ENCODE measurements at regions not wholly inside any gene's neighbourhood (a gene's known extent, or its start where the extent isn't known, plus 50 kb on each side); places are given as distances from the start of the nearest gene placed in this dataset.
"Not testable (repeated sequence)": the region's sequence is repeated elsewhere in the genome, so short reads cannot be mapped to it uniquely, and the experiment has no call there.

- H3K4me1 ChIP-seq (ENCODE audit: control insufficient read depth, insufficient read depth, low read length); H3K9me3 ChIP-seq (ENCODE audit: control insufficient read depth, low read depth, low read length); DNase-seq; H3K27ac ChIP-seq (ENCODE audit: low read length); H3K27me3 ChIP-seq (ENCODE audit: control insufficient read depth, insufficient read depth, low read length); H3K4me3 ChIP-seq (ENCODE audit: low read length); H3K36me3 ChIP-seq (ENCODE audit: control insufficient read depth, insufficient read depth, low read length): not testable (repeated sequence)
- WGBS (ENCODE audit: insufficient coverage, low lambda C conversion rate): 100% methylated on average over 1 of the region's 2 CpGs
Observed at GRCh38 chr5:18617191-18617590, 982.9 kb downstream of the TAF11L14 start.

DNA sequence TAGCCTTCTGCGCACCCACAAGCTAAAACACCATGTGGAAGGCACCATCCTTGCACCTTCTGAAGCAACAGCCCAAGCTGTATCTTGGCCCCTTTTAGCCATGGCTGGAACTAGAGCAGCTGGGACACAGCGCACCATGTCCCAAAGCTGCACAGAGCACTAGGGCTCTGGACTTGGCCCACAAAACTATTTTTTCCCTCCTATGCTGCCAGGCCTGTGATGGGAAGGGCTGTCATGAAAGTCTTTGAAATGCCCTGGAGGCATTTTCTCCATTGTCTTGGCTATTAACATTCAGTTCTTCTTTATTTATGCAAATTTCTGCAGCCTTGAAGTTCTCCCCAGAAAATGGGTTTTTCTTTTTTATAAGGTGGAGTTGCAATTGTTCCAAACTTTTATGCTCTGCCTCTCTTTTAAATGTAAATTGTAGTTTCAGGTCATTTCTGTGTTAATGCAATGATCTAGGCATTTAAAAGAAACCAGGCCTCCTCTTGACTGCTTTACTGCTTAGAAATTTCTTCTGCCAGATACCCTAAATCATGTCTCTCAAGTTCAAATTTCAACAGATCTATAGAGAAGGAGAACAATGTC lies 996.3 kb downstream of the TAF11L14 start:
- Histone ChIP-seq H3K36me3 (ENCODE audit: control insufficient read depth, insufficient read depth, low read length) (no peaks in the 10 kb centered on the region), H3K4me3 (ENCODE audit: low read length) (no peak overlapping the region), H3K4me1 (ENCODE audit: control insufficient read depth, insufficient read depth, low read length) (no peaks in the 10 kb centered on the region), H3K27me3 (ENCODE audit: control insufficient read depth, insufficient read depth, low read length) (no peaks in the 10 kb centered on the region), H3K27ac (ENCODE audit: low read length) (no peak overlapping the region), H3K9me3 (ENCODE audit: control insufficient read depth, low read depth, low read length) (no peaks in the 10 kb centered on the region)
- DNase-seq: no peak
- no CpG with 5 or more reads among the region's 2 CpGs for WGBS (ENCODE audit: insufficient coverage, low lambda C conversion rate)

DNA sequence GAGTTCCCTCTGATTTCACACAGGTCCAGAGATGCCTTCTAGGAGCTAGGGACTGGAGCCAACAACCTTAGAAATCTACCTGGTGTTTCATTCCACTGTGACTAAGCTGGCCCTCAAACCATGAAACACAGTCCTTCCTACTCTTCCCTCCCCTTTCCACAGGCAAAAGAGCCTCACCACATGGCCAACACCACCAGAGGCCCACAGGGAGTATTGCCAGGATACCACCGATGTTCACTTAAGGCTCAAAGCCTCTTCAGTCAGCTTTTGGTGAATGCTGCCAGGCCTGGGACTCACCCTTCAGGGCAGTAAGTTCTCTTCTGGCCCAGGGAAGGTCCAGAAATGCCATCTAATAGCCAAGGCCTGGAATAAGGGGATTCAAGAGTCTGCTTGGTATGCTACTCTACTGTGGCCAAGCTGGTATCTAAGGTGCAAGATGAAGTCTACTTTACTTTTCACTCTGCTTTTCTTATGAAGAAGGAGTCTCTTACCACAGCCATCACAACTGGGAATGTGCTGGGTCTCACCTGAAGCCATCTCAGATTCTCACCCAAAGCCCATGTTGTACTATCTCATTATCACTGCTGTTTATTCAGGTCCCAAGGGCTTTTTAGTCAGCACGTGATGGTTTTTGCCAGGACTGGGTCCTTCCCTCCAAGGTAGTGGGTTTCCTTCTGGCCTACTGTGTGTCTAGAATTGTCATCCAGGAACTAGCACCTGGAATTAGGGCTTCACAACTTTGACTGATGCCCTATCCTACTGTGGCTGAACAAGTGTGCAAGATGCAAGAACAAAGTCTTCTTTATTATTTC lies 1018.4 kb downstream of the TAF11L14 start:
- Histone ChIP-seq H3K4me3 (ENCODE audit: low read length) (no peak overlapping the region), H3K36me3 (ENCODE audit: control insufficient read depth, insufficient read depth, low read length) (no peaks in the 10 kb centered on the region), H3K4me1 (ENCODE audit: control insufficient read depth, insufficient read depth, low read length) (no peaks in the 10 kb centered on the region), H3K27me3 (ENCODE audit: control insufficient read depth, insufficient read depth, low read length) (no peaks in the 10 kb centered on the region), H3K9me3 (ENCODE audit: control insufficient read depth, low read depth, low read length) (peaks cover 6% of the 10 kb centered on the region), H3K27ac (ENCODE audit: low read length) (no peak overlapping the region)
- DNase-seq: no peak
- WGBS (ENCODE audit: insufficient coverage, low lambda C conversion rate): no CpG with 5 or more reads among the region's 2 CpGs

DNA sequence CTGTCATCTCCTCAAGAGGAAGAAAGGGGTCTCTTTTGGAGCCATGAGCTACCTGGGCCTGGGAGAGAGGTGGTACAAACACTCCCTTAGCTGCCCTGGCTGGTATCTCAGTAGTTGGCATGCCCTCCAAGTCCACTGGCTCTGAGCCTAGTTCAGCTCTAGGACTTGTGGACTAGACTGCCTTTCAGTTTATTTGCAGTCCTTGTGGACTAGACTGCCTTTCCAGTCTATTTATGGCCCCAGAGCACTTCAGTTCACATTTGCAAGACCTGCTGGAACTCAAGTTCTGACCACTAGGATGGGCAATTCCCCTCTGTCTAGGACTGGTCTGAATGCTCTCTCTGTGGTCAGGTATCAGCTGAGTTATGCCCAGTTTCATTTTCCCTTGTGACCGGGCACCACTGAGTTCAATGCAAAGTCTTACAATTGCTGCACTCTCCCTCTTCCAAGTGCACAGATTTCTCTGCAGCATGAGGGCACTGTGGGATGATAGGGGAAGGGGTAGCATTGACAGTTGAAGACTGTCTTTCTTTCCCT lies 1019.0 kb downstream of the TAF11L14 start:
- Histone ChIP-seq H3K36me3 (ENCODE audit: control insufficient read depth, insufficient read depth, low read length) (no peaks in the 10 kb centered on the region), H3K4me1 (ENCODE audit: control insufficient read depth, insufficient read depth, low read length) (no peaks in the 10 kb centered on the region), H3K4me3 (ENCODE audit: low read length) (no peak overlapping the region), H3K27me3 (ENCODE audit: control insufficient read depth, insufficient read depth, low read length) (no peaks in the 10 kb centered on the region), H3K27ac (ENCODE audit: low read length) (no peak overlapping the region), H3K9me3 (ENCODE audit: control insufficient read depth, low read depth, low read length) (peaks cover 6% of the 10 kb centered on the region)
- no CpG with 5 or more reads among the region's 1 CpG for WGBS (ENCODE audit: insufficient coverage, low lambda C conversion rate)
- DNase-seq: no peak

DNA sequence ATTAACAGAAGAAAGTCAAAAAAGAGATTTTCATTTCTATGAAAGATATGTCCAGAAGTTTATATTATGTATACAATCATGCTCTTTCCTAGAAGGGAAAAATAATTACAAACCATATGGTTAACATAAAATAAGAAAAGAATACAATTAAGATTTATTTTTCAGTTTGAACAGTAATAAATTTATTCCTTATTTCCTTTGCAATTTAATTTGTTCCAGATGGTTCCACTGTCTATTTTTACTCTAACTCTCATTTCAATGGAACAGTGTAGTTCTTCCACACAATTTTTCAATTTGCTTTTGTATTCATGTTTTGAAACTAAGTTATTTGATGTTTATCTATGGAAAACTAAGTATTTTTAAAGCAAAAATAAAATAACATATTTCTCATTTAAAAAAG lies 1026.3 kb downstream of the TAF11L14 start:
- Histone ChIP-seq H3K27ac (ENCODE audit: low read length) (no peak overlapping the region), H3K9me3 (ENCODE audit: control insufficient read depth, low read depth, low read length) (no peaks in the 10 kb centered on the region), H3K4me1 (ENCODE audit: control insufficient read depth, insufficient read depth, low read length) (no peaks in the 10 kb centered on the region), H3K4me3 (ENCODE audit: low read length) (no peak overlapping the region), H3K36me3 (ENCODE audit: control insufficient read depth, insufficient read depth, low read length) (no peaks in the 10 kb centered on the region), H3K27me3 (ENCODE audit: control insufficient read depth, insufficient read depth, low read length) (no peaks in the 10 kb centered on the region)
- DNase-seq: no peak

- H3K27ac ChIP-seq (ENCODE audit: low read length): no peak overlapping the region
- no peak for DNase-seq
- 100% methylated on average over 1 of the region's 2 CpGs for WGBS (ENCODE audit: insufficient coverage, low lambda C conversion rate)
- no peaks in the 10 kb centered on the region for H3K9me3 ChIP-seq (ENCODE audit: control insufficient read depth, low read depth, low read length)
- no peaks in the 10 kb centered on the region for H3K27me3 ChIP-seq (ENCODE audit: control insufficient read depth, insufficient read depth, low read length)
- H3K36me3 ChIP-seq (ENCODE audit: control insufficient read depth, insufficient read depth, low read length): no peaks in the 10 kb centered on the region
- no peaks in the 10 kb centered on the region for H3K4me1 ChIP-seq (ENCODE audit: control insufficient read depth, insufficient read depth, low read length)
- H3K4me3 ChIP-seq (ENCODE audit: low read length): no peak overlapping the region
Observed at GRCh38 chr5:18662231-18662630, 1028.0 kb downstream of the TAF11L14 start.

DNA sequence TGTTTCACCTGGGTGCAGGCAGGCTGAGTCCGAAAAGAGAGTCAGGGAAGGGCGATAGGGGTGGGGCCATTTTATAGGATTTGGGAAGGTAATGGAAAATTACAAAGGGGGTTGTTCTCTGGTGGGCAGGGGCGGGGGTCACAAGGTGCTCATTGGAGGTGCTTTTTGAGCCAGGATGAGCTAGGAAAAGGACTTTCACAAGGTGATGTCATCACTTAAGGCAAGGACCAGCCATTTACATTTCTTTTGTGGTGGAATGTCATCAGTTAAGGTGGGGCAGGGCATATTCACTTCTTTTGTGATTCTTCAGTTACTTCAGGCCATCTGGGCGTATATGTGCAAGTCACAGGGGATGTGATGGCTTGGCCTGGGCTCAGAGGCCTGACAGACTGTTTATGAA lies 1040.0 kb downstream of the TAF11L14 start:
- WGBS (ENCODE audit: insufficient coverage, low lambda C conversion rate): no CpG with 5 or more reads among the region's 4 CpGs
- not testable (repeated sequence) for H3K27ac ChIP-seq (ENCODE audit: low read length); H3K9me3 ChIP-seq (ENCODE audit: control insufficient read depth, low read depth, low read length); H3K27me3 ChIP-seq (ENCODE audit: control insufficient read depth, insufficient read depth, low read length); H3K4me1 ChIP-seq (ENCODE audit: control insufficient read depth, insufficient read depth, low read length); DNase-seq; H3K4me3 ChIP-seq (ENCODE audit: low read length); H3K36me3 ChIP-seq (ENCODE audit: control insufficient read depth, insufficient read depth, low read length)

- no peaks in the 10 kb centered on the region for H3K4me1 ChIP-seq (ENCODE audit: control insufficient read depth, insufficient read depth, low read length)
- H3K27me3 ChIP-seq (ENCODE audit: control insufficient read depth, insufficient read depth, low read length): no peaks in the 10 kb centered on the region
- 100% methylated on average over 2 of the region's 2 CpGs for WGBS (ENCODE audit: insufficient coverage, low lambda C conversion rate)
- H3K9me3 ChIP-seq (ENCODE audit: control insufficient read depth, low read depth, low read length): no peaks in the 10 kb centered on the region
- H3K4me3 ChIP-seq (ENCODE audit: low read length): no peak overlapping the region
- no peak overlapping the region for H3K27ac ChIP-seq (ENCODE audit: low read length)
- no peaks in the 10 kb centered on the region for H3K36me3 ChIP-seq (ENCODE audit: control insufficient read depth, insufficient read depth, low read length)
- no peak for DNase-seq
Observed at GRCh38 chr5:18675041-18675440, 1040.8 kb downstream of the TAF11L14 start.

DNA sequence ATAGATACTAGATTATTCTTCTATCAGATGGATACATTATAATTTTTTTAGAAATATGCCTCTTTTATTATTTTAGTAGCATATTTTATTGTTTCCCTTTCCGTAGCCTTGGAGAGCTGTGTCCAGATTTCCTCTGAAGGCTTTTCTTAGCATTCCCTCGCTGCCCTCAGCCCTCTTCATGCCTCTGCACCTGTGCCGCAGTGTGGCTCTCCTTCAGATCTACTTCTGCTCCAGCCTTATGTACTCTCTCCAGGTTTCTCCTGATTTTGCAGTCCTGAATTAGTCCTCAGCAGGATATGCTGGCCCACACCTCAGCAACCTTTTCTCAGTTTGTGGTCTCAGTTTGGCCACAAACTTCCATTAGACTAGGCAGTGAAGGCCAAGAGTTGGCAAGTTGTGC lies 1052.0 kb downstream of the TAF11L14 start:
- Histone ChIP-seq H3K4me1 (ENCODE audit: control insufficient read depth, insufficient read depth, low read length) (no peaks in the 10 kb centered on the region), H3K27me3 (ENCODE audit: control insufficient read depth, insufficient read depth, low read length) (no peaks in the 10 kb centered on the region), H3K36me3 (ENCODE audit: control insufficient read depth, insufficient read depth, low read length) (no peaks in the 10 kb centered on the region), H3K4me3 (ENCODE audit: low read length) (no peak overlapping the region), H3K9me3 (ENCODE audit: control insufficient read depth, low read depth, low read length) (no peaks in the 10 kb centered on the region), H3K27ac (ENCODE audit: low read length) (no peak overlapping the region)
- no peak for DNase-seq
- WGBS (ENCODE audit: insufficient coverage, low lambda C conversion rate): 100% methylated on average over 1 of the region's 3 CpGs

- DNase-seq: no peak
- no peak overlapping the region for H3K27ac ChIP-seq (ENCODE audit: low read length)
- no peaks in the 10 kb centered on the region for H3K9me3 ChIP-seq (ENCODE audit: control insufficient read depth, low read depth, low read length)
- H3K4me1 ChIP-seq (ENCODE audit: control insufficient read depth, insufficient read depth, low read length): no peaks in the 10 kb centered on the region
- WGBS (ENCODE audit: insufficient coverage, low lambda C conversion rate): 83% methylated on average over 1 of the region's 2 CpGs
- H3K27me3 ChIP-seq (ENCODE audit: control insufficient read depth, insufficient read depth, low read length): no peaks in the 10 kb centered on the region
- no peaks in the 10 kb centered on the region for H3K36me3 ChIP-seq (ENCODE audit: control insufficient read depth, insufficient read depth, low read length)
- no peak overlapping the region for H3K4me3 ChIP-seq (ENCODE audit: low read length)
Observed at GRCh38 chr5:18687429-18687828, 1053.2 kb downstream of the TAF11L14 start.

- Histone ChIP-seq H3K4me3 (ENCODE audit: low read length) (no peak overlapping the region), H3K27me3 (ENCODE audit: control insufficient read depth, insufficient read depth, low read length) (no peaks in the 10 kb centered on the region), H3K9me3 (ENCODE audit: control insufficient read depth, low read depth, low read length) (no peaks in the 10 kb centered on the region), H3K36me3 (ENCODE audit: control insufficient read depth, insufficient read depth, low read length) (no peaks in the 10 kb centered on the region), H3K4me1 (ENCODE audit: control insufficient read depth, insufficient read depth, low read length) (no peaks in the 10 kb centered on the region), H3K27ac (ENCODE audit: low read length) (no peak overlapping the region)
- no CpG with 5 or more reads among the region's 1 CpG for WGBS (ENCODE audit: insufficient coverage, low lambda C conversion rate)
- DNase-seq: no peak
Observed at GRCh38 chr5:18699681-18700080, 1065.4 kb downstream of the TAF11L14 start.
